NOMO-1 (cell line): ENCODE measurements at regions not wholly inside any gene's neighbourhood (a gene's known extent, or its start where the extent isn't known, plus 50 kb on each side); places are given as distances from the start of the nearest gene placed in this dataset.
"Not testable (repeated sequence)": the region's sequence is repeated elsewhere in the genome, so short reads cannot be mapped to it uniquely, and the experiment has no call there.

Experiments used
- DNase-seq, 2 experiments: peaks; one replicate each; lab custom pipeline; 2025; ENCODE audit not compliant: unreplicated experiment in 2 of 2; lab: John Stamatoyannopoulos, UW

- not testable (repeated sequence) for DNase-seq
These were observed 318.5 kb downstream of the BCL2L11 start for GRCh38 chr2:111439237-111439636.

- DNase-seq: not testable (repeated sequence)
These were observed 320.9 kb downstream of the BCL2L11 start for GRCh38 chr2:111441614-111442013.

- DNase-seq: not testable (repeated sequence)
These were observed 322.2 kb downstream of the BCL2L11 start for GRCh38 chr2:111442767-111443454.

- DNase-seq: not testable (repeated sequence)
These were observed 323.8 kb downstream of the BCL2L11 start for GRCh38 chr2:111444516-111444915.

GRCh38 chr2:111445191-111445929, 324.6 kb downstream of the BCL2L11 start:
- not testable (repeated sequence) for DNase-seq

GRCh38 chr2:111445941-111446340, 325.2 kb downstream of the BCL2L11 start:
- not testable (repeated sequence) for DNase-seq

- DNase-seq: not testable (repeated sequence)
These were observed 326.8 kb downstream of the BCL2L11 start for GRCh38 chr2:111447482-111447881.

- DNase-seq: not testable (repeated sequence)
These were observed 328.1 kb downstream of the BCL2L11 start for GRCh38 chr2:111448796-111449195.

- DNase-seq: not testable (repeated sequence)
These were observed 329.8 kb downstream of the BCL2L11 start for GRCh38 chr2:111450526-111450925.

GRCh38 chr2:111451692-111452199, 331.0 kb downstream of the BCL2L11 start:
- not testable (repeated sequence) for DNase-seq

- not testable (repeated sequence) for DNase-seq
These were observed 331.5 kb downstream of the BCL2L11 start for GRCh38 chr2:111452208-111452607.

- not testable (repeated sequence) for DNase-seq
These were observed 332.6 kb downstream of the BCL2L11 start for GRCh38 chr2:111453308-111453707.

- not testable (repeated sequence) for DNase-seq
These were observed 333.1 kb downstream of the BCL2L11 start for GRCh38 chr2:111453816-111454215.

GRCh38 chr2:111454404-111454803, 333.7 kb downstream of the BCL2L11 start:
- DNase-seq: not testable (repeated sequence)

- DNase-seq: not testable (repeated sequence)
These were observed 334.6 kb downstream of the BCL2L11 start for GRCh38 chr2:111455016-111456015.

- DNase-seq: not testable (repeated sequence)
These were observed 336.5 kb downstream of the BCL2L11 start for GRCh38 chr2:111457191-111457590.

GRCh38 chr2:111460901-111461300, 340.2 kb downstream of the BCL2L11 start:
- DNase-seq: not testable (repeated sequence)

GRCh38 chr2:111461831-111462230, 341.1 kb downstream of the BCL2L11 start:
- DNase-seq: not testable (repeated sequence)

GRCh38 chr2:111462572-111462971, 341.9 kb downstream of the BCL2L11 start:
- not testable (repeated sequence) for DNase-seq

GRCh38 chr2:111463238-111463848, 342.6 kb downstream of the BCL2L11 start:
- not testable (repeated sequence) for DNase-seq
